Subcutaneous abdominal adipose tissue (tissue), 5 donors: ENCODE measurements at regions not wholly inside any gene's neighbourhood (a gene's known extent, or its start where the extent isn't known, plus 50 kb on each side); places are given as distances from the start of the nearest gene placed in this dataset.

Experiments used
- H3K27ac ChIP-seq: one replicate; pipeline ENCODE4 v1.7.0; 2013; ENCODE audit warnings: low read depth, mild to moderate bottlenecking, inconsistent platforms, low read length, moderate library complexity
- H3K27me3 ChIP-seq, 5 donors: one replicate each; pipeline ENCODE4 v1.7.0; 2013; ENCODE audit warnings: low read length in 5 of 5, inconsistent platforms in 1 of 5; ENCODE audit not compliant: control insufficient read depth in 5 of 5, insufficient read depth in 4 of 5
- H3K36me3 ChIP-seq, 5 donors: one replicate each; pipeline ENCODE4 v1.7.0; 2013; ENCODE audit warnings: low read length in 5 of 5; ENCODE audit not compliant: control insufficient read depth in 5 of 5, insufficient read depth in 5 of 5
- H3K4me1 ChIP-seq, 5 donors: one replicate each; pipeline ENCODE4 v1.7.0; 2013; ENCODE audit warnings: low read length in 5 of 5, mild to moderate bottlenecking in 3 of 5, moderate library complexity in 1 of 5; ENCODE audit not compliant: control insufficient read depth in 5 of 5, insufficient read depth in 5 of 5
- H3K4me3 ChIP-seq, 5 donors: one replicate each; pipeline ENCODE4 v1.7.0; 2013; ENCODE audit warnings: low read length in 5 of 5, low read depth in 1 of 5
- H3K9ac ChIP-seq, 5 donors: one replicate each; pipeline ENCODE4 v1.7.0; 2013; ENCODE audit warnings: low read length in 5 of 5, mild to moderate bottlenecking in 4 of 5, moderate library complexity in 3 of 5
- H3K9me3 ChIP-seq, 5 donors: one replicate each; pipeline ENCODE4 v1.7.0; 2013; ENCODE audit warnings: low read length in 5 of 5; ENCODE audit not compliant: control insufficient read depth in 5 of 5
- donor health status: healthy.
- donor health status: healthy.
- donor health status: healthy.
- donor health status: healthy.
- donor health status: healthy.

- Histone ChIP-seq H3K27ac (no peak overlapping the region), H3K4me3 (no peak overlapping the region), H3K4me1 (no peaks in the 10 kb centered on the region), H3K27me3 (no peaks in the 10 kb centered on the region), H3K36me3 (no peaks in the 10 kb centered on the region), H3K9me3 (peaks cover 3 to 6% (median 3%) of the 10 kb centered on the region in 5 donors), H3K9ac (no peak overlapping the region)
Measured at GRCh38 chr5:86525622-86526021, 92.1 kb upstream of the COX7C start.

GRCh38 chr5:86526811-86527348 is 90.9 kb upstream of the COX7C start:
- Histone ChIP-seq H3K4me3 (no peak overlapping the region), H3K27me3 (no peaks in the 10 kb centered on the region), H3K9ac (no peak overlapping the region), H3K4me1 (no peaks in the 10 kb centered on the region), H3K36me3 (no peaks in the 10 kb centered on the region), H3K27ac (no peak overlapping the region), H3K9me3 (peaks cover 3 to 6% (median 3%) of the 10 kb centered on the region in 5 donors)

GRCh38 chr5:86532429-86532828 is 85.3 kb upstream of the COX7C start:
- Histone ChIP-seq H3K4me1 (no peaks in the 10 kb centered on the region), H3K4me3 (no peak overlapping the region), H3K9ac (no peak overlapping the region), H3K27me3 (peaks cover 0 to 2% (median 0%) of the 10 kb centered on the region in 5 donors), H3K9me3 (no peaks in the 10 kb centered on the region), H3K27ac (no peak overlapping the region), H3K36me3 (no peaks in the 10 kb centered on the region)

GRCh38 chr5:86536396-86536795 is 81.3 kb upstream of the COX7C start:
- H3K27ac ChIP-seq, result no peak overlapping the region
- no peaks in the 10 kb centered on the region for H3K36me3 ChIP-seq
- H3K27me3 ChIP-seq, result peaks cover 0 to 2% (median 0%) of the 10 kb centered on the region in 5 donors
- H3K9ac ChIP-seq, result no peak overlapping the region
- no peaks in the 10 kb centered on the region for H3K4me1 ChIP-seq
- H3K4me3 ChIP-seq, result no peak overlapping the region
- no peaks in the 10 kb centered on the region for H3K9me3 ChIP-seq

- no peak overlapping the region for H3K27ac ChIP-seq
- H3K27me3 ChIP-seq, result peaks cover 0 to 2% (median 0%) of the 10 kb centered on the region in 5 donors
- H3K9ac ChIP-seq, result no peak overlapping the region
- H3K4me1 ChIP-seq, result no peaks in the 10 kb centered on the region
- H3K4me3 ChIP-seq, result no peak overlapping the region
- no peaks in the 10 kb centered on the region for H3K36me3 ChIP-seq
- no peaks in the 10 kb centered on the region for H3K9me3 ChIP-seq
Measured at GRCh38 chr5:86542532-86542931, 75.2 kb upstream of the COX7C start.

GRCh38 chr5:86546044-86546443 is 71.7 kb upstream of the COX7C start:
- peaks cover 0 to 2% (median 0%) of the 10 kb centered on the region in 5 donors for H3K27me3 ChIP-seq
- no peaks in the 10 kb centered on the region for H3K36me3 ChIP-seq
- H3K4me3 ChIP-seq, result no peak overlapping the region
- H3K4me1 ChIP-seq, result no peaks in the 10 kb centered on the region
- H3K27ac ChIP-seq, result no peak overlapping the region
- H3K9me3 ChIP-seq, result no peaks in the 10 kb centered on the region
- H3K9ac ChIP-seq, result no peak overlapping the region

GRCh38 chr5:86546582-86546981 is 71.2 kb upstream of the COX7C start:
- Histone ChIP-seq H3K4me3 (no peak overlapping the region), H3K27me3 (peaks cover 0 to 2% (median 0%) of the 10 kb centered on the region in 5 donors), H3K9ac (no peak overlapping the region), H3K36me3 (no peaks in the 10 kb centered on the region), H3K4me1 (no peaks in the 10 kb centered on the region), H3K27ac (no peak overlapping the region), H3K9me3 (no peaks in the 10 kb centered on the region)

GRCh38 chr5:86554638-86555037 is 63.1 kb upstream of the COX7C start:
- Histone ChIP-seq H3K4me1 (no peaks in the 10 kb centered on the region), H3K9ac (no peak overlapping the region), H3K9me3 (peaks cover 0 to 7% (median 0%) of the 10 kb centered on the region in 5 donors), H3K27ac (no peak overlapping the region), H3K4me3 (no peak overlapping the region), H3K36me3 (no peaks in the 10 kb centered on the region), H3K27me3 (no peaks in the 10 kb centered on the region)

GRCh38 chr5:86557920-86558319 is 59.8 kb upstream of the COX7C start:
- H3K36me3 ChIP-seq, result no peaks in the 10 kb centered on the region
- no peak overlapping the region for H3K4me3 ChIP-seq
- peaks cover 0 to 7% (median 0%) of the 10 kb centered on the region in 5 donors for H3K9me3 ChIP-seq
- H3K9ac ChIP-seq, result no peak overlapping the region
- no peaks in the 10 kb centered on the region for H3K4me1 ChIP-seq
- H3K27ac ChIP-seq, result no peak overlapping the region
- H3K27me3 ChIP-seq, result no peaks in the 10 kb centered on the region

GRCh38 chr5:86565197-86565789 is 52.4 kb upstream of the COX7C start:
- no peaks in the 10 kb centered on the region for H3K36me3 ChIP-seq
- no peaks in the 10 kb centered on the region for H3K9me3 ChIP-seq
- no peak overlapping the region for H3K4me3 ChIP-seq
- no peaks in the 10 kb centered on the region for H3K4me1 ChIP-seq
- no peak overlapping the region for H3K27ac ChIP-seq
- H3K9ac ChIP-seq, result no peak overlapping the region
- no peaks in the 10 kb centered on the region for H3K27me3 ChIP-seq
